Keratinocyte (primary cell): ENCODE measurements at regions not wholly inside any gene's neighbourhood (a gene's known extent, or its start where the extent isn't known, plus 50 kb on each side); places are given as distances from the start of the nearest gene placed in this dataset.

Experiments used
- DNase-seq: peaks from one replicate; pipeline ENCODE4 v3.0.0-alpha.2; 2011; ENCODE audit warnings: low read depth, missing footprints, low spot score
- FAIRE-seq: peaks from 2 replicates; lab custom pipeline; 2011; peaks lifted over from hg19 to GRCh38; lab: Jason Lieb, UNC
- H2AFZ ChIP-seq: 2 replicates; pipeline ENCODE4 v1.6.0; 2012; ENCODE audit warnings: low read length, control low read depth, inconsistent platforms; ENCODE audit not compliant: control insufficient read depth
- H3K27ac ChIP-seq: 2 replicates; pipeline ENCODE4 v1.5.1; 2011; ENCODE audit warnings: low read length; ENCODE audit not compliant: control insufficient read depth, insufficient read depth
- H3K27me3 ChIP-seq: 3 replicates; pipeline ENCODE4 v1.6.0; 2011; ENCODE audit warnings: low read length; ENCODE audit not compliant: control insufficient read depth, insufficient read depth; ENCODE audit errors: extremely low read depth
- H3K36me3 ChIP-seq, 2 experiments: 2 replicates in 1 of 2; 3 replicates in 1 of 2; pipeline ENCODE4 v1.5.1; 2011; ENCODE audit warnings: low read length in 2 of 2, mild to moderate bottlenecking in 1 of 2; ENCODE audit not compliant: control insufficient read depth in 2 of 2, insufficient read depth in 2 of 2; ENCODE audit errors: extremely low read depth in 1 of 2
- H3K4me1 ChIP-seq: 3 replicates; pipeline ENCODE4 v1.5.1; 2011; ENCODE audit warnings: low read length; ENCODE audit not compliant: control insufficient read depth, insufficient read depth; ENCODE audit errors: extremely low read depth
- H3K4me2 ChIP-seq: 3 replicates; pipeline ENCODE4 v1.6.0; 2011; ENCODE audit warnings: low read depth, low read length; ENCODE audit not compliant: control insufficient read depth, insufficient read depth; ENCODE audit errors: extremely low read depth
- H3K4me3 ChIP-seq, 3 experiments: fragments of 200-600 bp in 1 of 3; sonication (generic) in 1 of 3; 2 replicates in 2 of 3; 3 replicates in 1 of 3; pipeline ENCODE4 v1.5.1; 2011 to 2016; ENCODE audit warnings: low read length in 3 of 3, mild to moderate bottlenecking in 3 of 3, control low read depth in 2 of 3, inconsistent platforms in 1 of 3, low read depth in 1 of 3, mixed read lengths in 1 of 3, mixed run types in 1 of 3, moderate library complexity in 1 of 3; ENCODE audit not compliant: control insufficient read depth in 2 of 3, insufficient read depth in 2 of 3; ENCODE audit errors: extremely low read depth in 1 of 3
- H3K79me2 ChIP-seq: 2 replicates; pipeline ENCODE4 v1.6.0; 2012; ENCODE audit warnings: low read length; ENCODE audit not compliant: control insufficient read depth, insufficient read depth
- H3K9ac ChIP-seq: 3 replicates; pipeline ENCODE4 v1.6.0; 2011; ENCODE audit warnings: low read length; ENCODE audit not compliant: control insufficient read depth, insufficient read depth; ENCODE audit errors: extremely low read depth
- H3K9me1 ChIP-seq: 3 replicates; pipeline ENCODE4 v1.6.0; 2011; ENCODE audit warnings: low read length; ENCODE audit not compliant: control insufficient read depth, insufficient read depth; ENCODE audit errors: extremely low read depth
- H3K9me3 ChIP-seq: 2 replicates; pipeline ENCODE4 v1.5.1; 2012; ENCODE audit warnings: low read depth, low read length; ENCODE audit not compliant: control insufficient read depth
- H4K20me1 ChIP-seq: 3 replicates; pipeline ENCODE4 v1.6.0; 2011; ENCODE audit warnings: low read length; ENCODE audit not compliant: control insufficient read depth, insufficient read depth; ENCODE audit errors: extremely low read depth
- EZH2 ChIP-seq: IDR thresholded peaks from one replicate; pipeline ENCODE4 v1.6.1; 2012; ENCODE audit warnings: inconsistent platforms, mild to moderate bottlenecking, low read length, moderate library complexity
- dilution Hi-C: fragments of 300-500 bp; cut with MboI; formaldehyde crosslinking; loops from one replicate; pipeline ENCODE4 v1.7.0; 2020; ENCODE audit warnings: low sequenced_read_pairs; ENCODE audit not compliant: extremely low pct_ligation_motif_present
- TF ChIP-seq, protein P1 (sequence below), 3 experiments: IDR thresholded peaks in 1 of 3; conservative IDR thresholded peaks in 1 of 3; optimal IDR thresholded peaks in 1 of 3; 2 replicates in 2 of 3; 3 replicates in 1 of 3; pipeline versions ENCODE3 to v1.5.1; 2011; ENCODE audit warnings: low read length in 3 of 3, mild to moderate bottlenecking in 3 of 3, moderate library complexity in 2 of 3, control low read depth in 1 of 3, inconsistent platforms in 1 of 3; ENCODE audit not compliant: insufficient read depth in 2 of 3; ENCODE audit errors: extremely low read depth in 1 of 3

DNA sequence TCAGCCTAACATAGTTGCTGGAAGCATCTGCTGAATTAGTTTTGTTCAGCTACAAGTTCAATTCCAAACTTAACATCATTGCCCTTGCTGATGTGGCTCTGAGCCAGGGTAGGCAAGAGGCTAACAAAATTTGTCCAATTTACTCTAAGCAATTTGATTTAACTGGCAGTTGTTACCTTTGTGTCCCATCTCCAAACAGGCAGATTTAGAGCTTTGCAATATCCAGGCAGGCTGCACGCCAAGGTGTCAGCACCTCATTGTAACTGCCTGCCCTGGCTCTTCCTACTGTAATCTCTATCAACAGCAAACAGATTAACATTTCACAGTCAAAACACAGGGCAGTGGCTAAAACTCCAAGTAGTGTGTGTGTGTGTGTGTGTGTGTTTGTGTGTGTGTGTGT, 2070.6 kb downstream of the PCDH7 start:
- Histone ChIP-seq H3K4me1 (no peaks in the 10 kb centered on the region), H3K27ac (no peak overlapping the region), H4K20me1 (no peaks in the 10 kb centered on the region), H3K9ac (no peak overlapping the region), H2AFZ (no peak overlapping the region), H3K9me1 (no peaks in the 10 kb centered on the region), H3K9me3 (no peaks in the 10 kb centered on the region), H3K27me3 (no peaks in the 10 kb centered on the region), H3K36me3 (no peaks in the 10 kb centered on the region), H3K4me2 (no peak overlapping the region), H3K79me2 (no peaks in the 10 kb centered on the region), H3K4me3 (no peak overlapping the region)
- TF ChIP-seq EZH2 = no peak
- TF ChIP-seq, protein P1, sequence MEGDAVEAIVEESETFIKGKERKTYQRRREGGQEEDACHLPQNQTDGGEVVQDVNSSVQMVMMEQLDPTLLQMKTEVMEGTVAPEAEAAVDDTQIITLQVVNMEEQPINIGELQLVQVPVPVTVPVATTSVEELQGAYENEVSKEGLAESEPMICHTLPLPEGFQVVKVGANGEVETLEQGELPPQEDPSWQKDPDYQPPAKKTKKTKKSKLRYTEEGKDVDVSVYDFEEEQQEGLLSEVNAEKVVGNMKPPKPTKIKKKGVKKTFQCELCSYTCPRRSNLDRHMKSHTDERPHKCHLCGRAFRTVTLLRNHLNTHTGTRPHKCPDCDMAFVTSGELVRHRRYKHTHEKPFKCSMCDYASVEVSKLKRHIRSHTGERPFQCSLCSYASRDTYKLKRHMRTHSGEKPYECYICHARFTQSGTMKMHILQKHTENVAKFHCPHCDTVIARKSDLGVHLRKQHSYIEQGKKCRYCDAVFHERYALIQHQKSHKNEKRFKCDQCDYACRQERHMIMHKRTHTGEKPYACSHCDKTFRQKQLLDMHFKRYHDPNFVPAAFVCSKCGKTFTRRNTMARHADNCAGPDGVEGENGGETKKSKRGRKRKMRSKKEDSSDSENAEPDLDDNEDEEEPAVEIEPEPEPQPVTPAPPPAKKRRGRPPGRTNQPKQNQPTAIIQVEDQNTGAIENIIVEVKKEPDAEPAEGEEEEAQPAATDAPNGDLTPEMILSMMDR (optimal IDR thresholded peaks at IDR 0.05 in 1 of 3, IDR thresholded peaks at IDR 0.05 in 1 of 3, conservative IDR thresholded peaks at IDR 0.05 in 1 of 3; ENCODE audit: extremely low read depth in 1 of 3, insufficient read depth in 2 of 3, low read length in 3 of 3) = no peak
- FAIRE-seq = no peak
- no peak for DNase-seq
- dilution Hi-C loops = no loop called here

DNA sequence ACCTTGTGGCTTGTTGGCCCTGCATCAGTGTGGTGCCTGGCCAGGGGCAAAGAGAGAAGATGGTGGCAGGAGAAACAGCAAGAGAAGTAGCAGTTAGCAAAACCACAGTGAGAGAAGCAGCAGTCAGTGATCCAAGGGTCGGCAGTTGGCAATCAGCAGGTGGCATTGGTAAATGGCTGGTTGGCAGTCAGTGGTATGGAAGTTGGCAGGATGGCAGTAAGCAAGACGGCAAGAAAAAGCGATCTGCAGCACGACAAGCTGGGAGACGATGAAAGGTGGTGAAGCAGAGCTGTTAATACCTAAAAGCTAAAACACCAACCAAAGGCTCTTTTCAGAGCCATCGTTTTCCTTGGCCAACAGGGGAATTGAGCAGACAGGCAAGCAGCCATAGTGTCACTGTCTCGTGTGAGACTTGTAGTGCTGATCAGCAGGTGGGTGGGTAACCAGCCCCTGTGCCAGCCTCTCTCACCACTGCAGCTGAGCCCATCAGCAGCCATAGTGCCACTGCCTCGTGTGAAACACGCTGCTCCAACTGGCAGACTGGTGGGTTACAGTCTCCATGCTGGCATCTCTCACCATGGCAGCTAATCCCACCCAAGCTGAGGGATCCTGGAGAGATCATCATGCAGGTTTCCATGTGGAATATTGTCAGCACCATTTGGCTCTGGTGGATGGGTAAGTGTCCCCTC, 2078.4 kb downstream of the PCDH7 start:
- dilution Hi-C loops = no loop called here
- Histone ChIP-seq H3K36me3 (no peaks in the 10 kb centered on the region), H2AFZ (no peak overlapping the region), H3K27ac (no peak overlapping the region), H4K20me1 (no peaks in the 10 kb centered on the region), H3K27me3 (no peaks in the 10 kb centered on the region), H3K4me1 (no peaks in the 10 kb centered on the region), H3K4me2 (no peak overlapping the region), H3K79me2 (no peaks in the 10 kb centered on the region), H3K9me1 (no peaks in the 10 kb centered on the region), H3K9me3 (no peaks in the 10 kb centered on the region), H3K9ac (no peak overlapping the region), H3K4me3 (no peak overlapping the region)
- TF ChIP-seq EZH2 = no peak
- TF ChIP-seq, protein P1 (optimal IDR thresholded peaks at IDR 0.05 in 1 of 3, IDR thresholded peaks at IDR 0.05 in 1 of 3, conservative IDR thresholded peaks at IDR 0.05 in 1 of 3; ENCODE audit: extremely low read depth in 1 of 3, insufficient read depth in 2 of 3, low read length in 3 of 3) = no peak
- DNase-seq (no peak), FAIRE-seq (no peak)
